GM13976 (cell line): ENCODE measurements at regions not wholly inside any gene's neighbourhood (a gene's known extent, or its start where the extent isn't known, plus 50 kb on each side); places are given as distances from the start of the nearest gene placed in this dataset.

Source experiments
- DNase-seq: peaks from one replicate; pipeline ENCODE4 v3.0.0; 2012; ENCODE audit warnings: low spot score
- CTCF ChIP-seq: IDR thresholded peaks from 2 replicates; pipeline ENCODE4 v1.5.1; 2012; ENCODE audit warnings: borderline replicate concordance, mild to moderate bottlenecking; ENCODE audit not compliant: insufficient read depth; ENCODE audit errors: extremely low read depth, missing control alignments, control extremely low read depth
- in situ Hi-C: fragments of 300-500 bp; cut with MboI; formaldehyde crosslinking; loops from one replicate; pipeline ENCODE4 v1.12.0; 2022; ENCODE audit warnings: low sequenced_read_pairs, mixed read lengths, inconsistent platforms; ENCODE audit not compliant: unreplicated experiment

DNA sequence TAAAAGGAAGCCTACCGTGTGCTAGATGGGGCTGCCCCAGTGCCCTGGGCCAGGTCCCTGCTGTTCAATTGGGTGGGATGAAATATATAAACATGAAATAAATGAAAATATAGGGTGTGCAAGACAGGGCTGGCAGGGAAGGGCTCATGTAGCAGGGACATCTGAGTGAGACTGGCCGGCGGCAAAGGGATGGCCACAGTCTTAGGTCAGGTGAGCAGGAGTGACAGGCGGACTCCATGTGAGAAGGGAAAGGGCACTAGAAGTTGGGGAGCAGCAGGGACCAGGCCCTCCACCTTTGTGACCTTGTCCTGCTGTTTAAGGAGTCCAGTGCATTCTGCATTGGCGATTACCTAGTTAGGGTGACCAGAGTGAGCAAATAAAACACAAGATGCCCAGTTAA lies 207.6 kb upstream of the ZNF32 start:
- no peak for TF ChIP-seq CTCF
- in situ Hi-C loops, result no loop called here
- DNase-seq, result no peak

DNA sequence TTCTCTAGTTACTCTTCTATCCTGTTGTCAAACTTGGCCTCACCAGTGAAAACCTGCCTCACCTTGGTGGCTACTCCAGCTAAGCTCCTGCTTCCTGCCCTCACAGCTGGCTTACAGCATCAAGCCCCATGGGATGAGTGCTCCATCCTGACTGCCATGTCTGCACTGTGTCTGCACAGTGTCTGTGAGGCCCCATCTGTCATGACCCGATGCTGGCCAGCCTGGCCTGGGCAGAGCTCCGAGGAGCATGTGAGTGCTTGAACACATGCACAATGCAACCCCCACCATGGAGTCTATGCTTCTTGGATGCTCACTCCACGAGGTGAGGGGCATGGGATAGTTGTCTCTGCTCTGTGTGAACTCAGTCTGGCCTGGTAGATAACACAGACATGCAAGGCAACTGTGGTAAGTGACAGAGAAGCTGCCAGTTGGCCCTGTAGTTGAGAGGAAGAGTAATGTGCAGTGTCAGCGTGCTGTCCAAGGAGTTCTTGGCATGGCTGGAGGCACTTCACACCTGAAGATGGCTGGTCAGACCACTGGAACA lies 207.1 kb upstream of the ZNF32 start:
- DNase-seq, result no peak
- in situ Hi-C loops, result no loop called here
- TF ChIP-seq CTCF, result no peak

- in situ Hi-C loops, result no loop called here
- no peak for TF ChIP-seq CTCF
- DNase-seq, result no peak
These were observed 205.3 kb upstream of the ZNF32 start for GRCh38 chr10:43854007-43854406.

DNA sequence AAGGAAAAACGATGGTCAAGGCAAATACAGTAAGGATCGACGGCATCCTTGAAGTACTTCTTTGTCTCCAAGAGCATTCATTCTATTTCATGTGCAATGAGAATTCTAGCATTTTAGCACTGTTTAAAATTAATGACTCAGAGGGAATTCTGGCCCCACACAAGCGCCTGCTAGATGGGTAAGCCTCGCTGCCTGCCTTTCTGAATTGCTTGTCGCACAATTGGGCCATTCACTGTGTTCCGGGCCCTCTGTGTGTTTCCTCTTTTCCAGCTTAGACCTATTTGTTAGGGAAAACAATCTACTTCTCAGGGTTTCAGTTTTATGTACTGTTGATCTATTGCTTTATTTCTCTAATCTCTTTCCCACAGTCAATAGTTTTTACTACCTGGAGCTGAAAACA lies 204.7 kb upstream of the ZNF32 start:
- in situ Hi-C loops, result no loop called here
- TF ChIP-seq CTCF, result no peak
- DNase-seq, result no peak

- TF ChIP-seq CTCF, result no peak
These were observed 204.0 kb upstream of the ZNF32 start for GRCh38 chr10:43852644-43853214.

DNA sequence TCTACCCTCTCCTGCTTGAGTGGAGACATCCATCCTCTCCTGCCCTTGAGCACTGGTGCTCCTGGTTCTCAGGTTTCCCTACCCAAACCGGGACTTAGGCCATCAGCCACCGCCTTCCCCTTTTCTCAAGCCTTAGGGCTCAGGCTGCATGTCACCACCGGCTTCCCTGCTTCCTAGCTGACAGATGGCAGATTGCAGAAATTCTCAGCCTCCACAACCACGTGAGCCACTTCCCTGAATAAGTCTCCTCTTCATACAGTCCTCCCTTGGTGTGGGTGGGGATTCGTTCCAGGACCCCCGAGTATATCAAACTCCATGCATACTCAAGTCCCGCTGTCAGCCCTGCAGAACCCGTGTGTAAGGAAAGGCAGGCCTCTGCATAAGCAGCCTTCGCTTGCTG lies 203.5 kb upstream of the ZNF32 start:
- no peak for TF ChIP-seq CTCF
- in situ Hi-C loops, result no loop called here
- DNase-seq, result no peak

More at GRCh38 chr10:43852644-43853214, 204.0 kb upstream of the ZNF32 start:
- DNase-seq, result no peak
- in situ Hi-C loops, result no loop called here
